PC-9 (cell line): ENCODE measurements at regions not wholly inside any gene's neighbourhood (a gene's known extent, or its start where the extent isn't known, plus 50 kb on each side); places are given as distances from the start of the nearest gene placed in this dataset.

Source experiments
- BruUV-seq: library from RNA; stranded (reverse); fragments of 400-500 nt; replicated peaks from 2 replicates; lab custom pipeline; 2021; lab: Mats Ljungman, UMichigan
- CTCF ChIA-PET: fragments of 300-600 bp; sonication (Branson Sonifier 250); formaldehyde crosslinking; loops from one replicate; lab custom pipeline; 2022; ENCODE audit warnings: antibody characterized with exemption; lab: Charles Lee
- POLR2A ChIA-PET: fragments of 300-600 bp; sonication (Branson Sonifier 250); formaldehyde crosslinking; loops from one replicate; lab custom pipeline; 2022; ENCODE audit warnings: antibody characterized with exemption; ENCODE audit not compliant: unreplicated experiment; lab: Charles Lee
- DNase-seq, 2 experiments: peaks; one replicate each; pipeline versions ENCODE4 v3.0.0 to v3.0.0-alpha.2; 2015 to 2022; ENCODE audit warnings: mixed read lengths in 1 of 2
- H2AFZ ChIP-seq: fragments of 200-600 bp; sonication (generic); 2 replicates; pipeline ENCODE4 v1.8.1; 2017; ENCODE audit warnings: antibody characterized with exemption
- H3F3A ChIP-seq: fragments of 200-600 bp; sonication (generic); 2 replicates; pipeline ENCODE4 v1.8.1; 2017; ENCODE audit warnings: antibody characterized with exemption, mild to moderate bottlenecking, low read depth; ENCODE audit not compliant: insufficient read depth
- H3K27ac ChIP-seq: fragments of 200-600 bp; sonication (generic); 2 replicates; pipeline ENCODE4 v1.6.1; 2016; ENCODE audit warnings: mixed run types
- H3K27me3 ChIP-seq: fragments of 200-600 bp; sonication (generic); 2 replicates; pipeline ENCODE4 v1.6.1; 2016; ENCODE audit warnings: low read depth, mixed run types; ENCODE audit not compliant: insufficient read depth
- H3K36me3 ChIP-seq: fragments of 200-600 bp; sonication (generic); 2 replicates; pipeline ENCODE4 v1.6.1; 2016; ENCODE audit warnings: low read depth, mixed run types
- H3K4me1 ChIP-seq: fragments of 200-600 bp; sonication (generic); replicated peaks from 2 replicates; pipeline ENCODE4 v1.6.1; 2016; ENCODE audit warnings: mixed run types; ENCODE audit not compliant: insufficient read depth
- H3K4me2 ChIP-seq: fragments of 200-600 bp; sonication (generic); 2 replicates; pipeline ENCODE4 v1.6.1; 2017; ENCODE audit warnings: mixed run types
- H3K4me3 ChIP-seq: fragments of 200-600 bp; sonication (generic); 2 replicates; pipeline ENCODE4 v1.6.1; 2016; ENCODE audit warnings: mixed run types
- H3K79me2 ChIP-seq: fragments of 200-600 bp; sonication (generic); 2 replicates; pipeline ENCODE4 v1.6.1; 2017; ENCODE audit warnings: low read depth, mixed run types
- H3K9me2 ChIP-seq: fragments of 200-600 bp; sonication (generic); 2 replicates; pipeline ENCODE4 v1.8.1; 2017; ENCODE audit warnings: mild to moderate bottlenecking; ENCODE audit not compliant: insufficient read depth
- H3K9me3 ChIP-seq: fragments of 200-600 bp; sonication (generic); 2 replicates; pipeline ENCODE4 v1.8.1; 2016; ENCODE audit warnings: low read depth; ENCODE audit not compliant: insufficient read depth
- H4K20me1 ChIP-seq: fragments of 200-600 bp; sonication (generic); 2 replicates; pipeline ENCODE4 v1.8.1; 2017; ENCODE audit not compliant: insufficient read depth
- EZH2 ChIP-seq: fragments of 200-600 bp; sonication (generic); IDR thresholded peaks from 2 replicates; pipeline ENCODE4 v1.8.0; 2017; ENCODE audit warnings: antibody characterized with exemption, low read depth
- intact Hi-C: fragments of 100-400 bp; cut with micrococcal nuclease; formaldehyde crosslinking; loops from one replicate; pipeline ENCODE4 v1.10.0; 2022; ENCODE audit not compliant: unreplicated experiment
- TF ChIP-seq, protein P1 (sequence below): fragments of 200-600 bp; sonication (generic); conservative IDR thresholded peaks from 2 replicates; pipeline ENCODE4 v1.6.1; 2017; ENCODE audit warnings: mixed run types, antibody characterized with exemption, mild to moderate bottlenecking, moderate library complexity

DNA sequence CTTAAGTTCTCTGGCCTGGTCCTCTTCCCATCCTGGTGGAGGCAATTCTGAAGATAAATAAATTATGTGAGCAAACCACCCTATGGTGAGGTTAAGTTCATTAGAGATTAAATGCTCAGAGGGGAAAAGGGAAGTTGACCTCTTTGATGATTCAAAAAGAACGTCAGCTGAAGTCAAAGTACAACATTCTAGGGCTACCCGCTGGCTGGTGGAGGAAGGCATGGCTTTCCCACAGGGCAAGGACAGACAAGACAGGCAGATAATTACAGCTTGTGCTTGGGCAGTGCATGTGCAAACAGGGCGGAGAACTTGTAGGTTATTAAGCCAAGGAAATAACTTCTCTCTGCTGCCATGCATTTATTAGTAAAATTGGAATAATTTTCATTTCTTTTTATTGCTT lies 91.0 kb upstream of the SLC24A3 start:
- Histone ChIP-seq H4K20me1 (no peaks in the 10 kb centered on the region), H3F3A (no peaks in the 10 kb centered on the region), H3K27me3 (0 out of 2 replicates have a peak, but pooled peaks cover 3% of the 10 kb centered on the region), H3K36me3 (no peaks in the 10 kb centered on the region), H3K27ac (no peak overlapping the region), H2AFZ (no peak overlapping the region), H3K79me2 (no peaks in the 10 kb centered on the region), H3K9me2 (no peaks in the 10 kb centered on the region), H3K4me1 (no peaks in the 10 kb centered on the region), H3K9me3 (no peaks in the 10 kb centered on the region), H3K4me3 (no peak overlapping the region), H3K4me2 (no peak overlapping the region)
- BruUV-seq: no TSS peak
- intact Hi-C loops: no loop called here
- ChIA-PET POLR2A (no interaction called here), CTCF (no interaction called here)
- TF ChIP-seq EZH2: no peak
- TF ChIP-seq, protein P1, sequence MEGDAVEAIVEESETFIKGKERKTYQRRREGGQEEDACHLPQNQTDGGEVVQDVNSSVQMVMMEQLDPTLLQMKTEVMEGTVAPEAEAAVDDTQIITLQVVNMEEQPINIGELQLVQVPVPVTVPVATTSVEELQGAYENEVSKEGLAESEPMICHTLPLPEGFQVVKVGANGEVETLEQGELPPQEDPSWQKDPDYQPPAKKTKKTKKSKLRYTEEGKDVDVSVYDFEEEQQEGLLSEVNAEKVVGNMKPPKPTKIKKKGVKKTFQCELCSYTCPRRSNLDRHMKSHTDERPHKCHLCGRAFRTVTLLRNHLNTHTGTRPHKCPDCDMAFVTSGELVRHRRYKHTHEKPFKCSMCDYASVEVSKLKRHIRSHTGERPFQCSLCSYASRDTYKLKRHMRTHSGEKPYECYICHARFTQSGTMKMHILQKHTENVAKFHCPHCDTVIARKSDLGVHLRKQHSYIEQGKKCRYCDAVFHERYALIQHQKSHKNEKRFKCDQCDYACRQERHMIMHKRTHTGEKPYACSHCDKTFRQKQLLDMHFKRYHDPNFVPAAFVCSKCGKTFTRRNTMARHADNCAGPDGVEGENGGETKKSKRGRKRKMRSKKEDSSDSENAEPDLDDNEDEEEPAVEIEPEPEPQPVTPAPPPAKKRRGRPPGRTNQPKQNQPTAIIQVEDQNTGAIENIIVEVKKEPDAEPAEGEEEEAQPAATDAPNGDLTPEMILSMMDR: no peak
- no peak for DNase-seq

DNA sequence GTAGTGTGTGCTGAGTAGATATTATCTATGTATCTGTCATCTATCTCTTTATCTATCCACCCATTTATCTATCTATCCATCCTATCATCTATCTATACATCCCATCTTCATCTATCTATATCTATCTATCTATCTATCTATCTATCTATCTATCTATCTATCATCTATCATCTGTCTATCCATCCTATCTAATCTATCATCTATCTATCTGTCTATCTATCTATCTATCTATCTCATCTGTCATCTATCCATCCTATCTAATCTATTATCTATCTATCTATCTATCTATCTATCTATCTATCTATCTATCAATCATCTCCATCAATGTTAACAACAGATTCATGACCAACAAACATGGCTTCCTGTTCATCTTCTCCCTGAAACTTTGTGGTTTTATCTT lies 90.5 kb upstream of the SLC24A3 start:
- no peaks in the 10 kb centered on the region for H3K9me2 ChIP-seq
- no peak overlapping the region for H2AFZ ChIP-seq
- intact Hi-C loops: no loop called here
- H4K20me1 ChIP-seq: no peaks in the 10 kb centered on the region
- TF ChIP-seq, protein P1: no peak
- TF ChIP-seq EZH2: no peak
- no peaks in the 10 kb centered on the region for H3K79me2 ChIP-seq
- H3K4me3 ChIP-seq: no peak overlapping the region
- 0 out of 2 replicates have a peak, but pooled peaks cover 4% of the 10 kb centered on the region for H3K27me3 ChIP-seq
- no peak overlapping the region for H3K4me2 ChIP-seq
- H3F3A ChIP-seq: no peaks in the 10 kb centered on the region
- no peak overlapping the region for H3K27ac ChIP-seq
- no TSS peak for BruUV-seq
- no peaks in the 10 kb centered on the region for H3K9me3 ChIP-seq
- POLR2A ChIA-PET: no interaction called here
- no peaks in the 10 kb centered on the region for H3K4me1 ChIP-seq
- DNase-seq: no peak
- no peaks in the 10 kb centered on the region for H3K36me3 ChIP-seq
- CTCF ChIA-PET: no interaction called here

DNA sequence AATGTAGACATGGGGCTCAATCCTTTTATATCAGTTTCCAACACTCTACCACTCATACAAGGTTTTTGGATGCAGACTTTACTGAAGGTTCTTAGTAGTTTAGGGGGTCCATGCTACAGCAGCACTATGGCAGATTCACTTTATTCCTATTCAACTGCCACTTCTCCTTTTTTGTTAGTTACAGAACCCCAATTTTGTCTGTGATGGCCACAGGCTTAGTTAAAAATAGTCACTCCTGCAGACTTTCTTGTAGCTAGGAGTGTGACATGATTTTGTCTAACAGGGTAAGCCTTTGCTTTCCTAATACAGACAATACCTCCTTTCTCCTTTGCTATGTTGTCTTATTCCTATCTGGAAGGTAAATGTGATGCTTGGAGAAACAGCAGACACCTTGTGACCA lies 90.0 kb upstream of the SLC24A3 start:
- no peak overlapping the region for H3K27ac ChIP-seq
- H3K9me2 ChIP-seq: no peaks in the 10 kb centered on the region
- no peak overlapping the region for H3K4me2 ChIP-seq
- POLR2A ChIA-PET: no interaction called here
- H3K9me3 ChIP-seq: no peaks in the 10 kb centered on the region
- TF ChIP-seq, protein P1: no peak
- TF ChIP-seq EZH2: no peak
- no peak overlapping the region for H3K4me3 ChIP-seq
- CTCF ChIA-PET: no interaction called here
- no peak overlapping the region for H2AFZ ChIP-seq
- no peaks in the 10 kb centered on the region for H3F3A ChIP-seq
- no peaks in the 10 kb centered on the region for H3K79me2 ChIP-seq
- no peaks in the 10 kb centered on the region for H4K20me1 ChIP-seq
- BruUV-seq: no TSS peak
- H3K27me3 ChIP-seq: 0 out of 2 replicates have a peak, but pooled peaks cover 4% of the 10 kb centered on the region
- intact Hi-C loops: no loop called here
- H3K36me3 ChIP-seq: no peaks in the 10 kb centered on the region
- DNase-seq: no peak
- H3K4me1 ChIP-seq: no peaks in the 10 kb centered on the region
